ENCODE measurements at regions not wholly inside any gene's neighbourhood (a gene's known extent, or its start where the extent isn't known, plus 50 kb on each side); places are given as distances from the start of the nearest gene placed in this dataset.
"Not testable (repeated sequence)": the region's sequence is repeated elsewhere in the genome, so short reads cannot be mapped to it uniquely, and the experiment has no call there.

DNA sequence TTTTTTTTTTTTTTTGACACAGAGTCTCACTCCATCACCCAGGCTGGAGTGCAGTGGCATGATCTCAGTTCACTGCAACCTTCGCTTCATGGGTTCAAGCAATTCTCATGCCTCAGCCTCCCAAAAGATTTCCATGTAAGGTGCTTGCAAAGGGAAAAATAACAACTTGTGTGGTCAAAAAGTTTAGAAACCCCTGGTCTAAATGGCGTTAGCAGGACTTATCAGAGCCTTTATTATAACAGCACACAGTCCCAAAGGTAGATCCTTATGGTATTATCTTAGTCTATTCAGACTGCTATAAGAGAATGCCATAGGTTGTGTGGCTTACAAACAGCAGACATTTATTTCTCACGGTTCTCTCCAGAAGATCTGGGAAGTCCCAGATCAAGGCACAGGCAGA is 135.0 kb downstream of the NPIPA8 start:
- POLR2A ChIA-PET; H3K79me2 ChIP-seq (ENCODE audit: control insufficient read depth, insufficient read depth, low read length); H3K9ac ChIP-seq (ENCODE audit: low read length); H3K27ac Mint-ChIP-seq; H3K4me1 Mint-ChIP-seq; H3K9me3 ChIP-seq (ENCODE audit: control extremely low read depth in 1 of 3, control insufficient read depth in 2 of 3, insufficient read depth in 1 of 3, low read length in 2 of 3); H3K4me1 ChIP-seq (ENCODE audit: control insufficient read depth in 2 of 2, insufficient read depth in 2 of 2, low read length in 2 of 2); intact Hi-C loops (cut with micrococcal nuclease); DNase-seq; H3K9me3 Mint-ChIP-seq (ENCODE audit: insufficient read depth); H3K27ac ChIP-seq (ENCODE audit: low read length in 2 of 2); H3K4me3 Mint-ChIP-seq; H3K36me3 ChIP-seq (replicated peaks in 1 of 2; ENCODE audit: control extremely low read depth in 1 of 2, control insufficient read depth in 1 of 2, extremely low read depth in 1 of 2, insufficient read depth in 2 of 2, low read length in 1 of 2); H3K27me3 ChIP-seq (replicated peaks in 1 of 4; ENCODE audit: control extremely low read depth in 1 of 4, control insufficient read depth in 3 of 4, insufficient read depth in 4 of 4, low read length in 3 of 4); H3K4me2 ChIP-seq (replicated peaks; ENCODE audit: low read depth, low read length, poor library complexity, severe bottlenecking); H3K4me3 ChIP-seq (ENCODE audit: control extremely low read depth in 1 of 5, extremely low read depth in 1 of 5, insufficient read depth in 1 of 5, low read depth in 2 of 5, low read length in 4 of 5); H2AFZ ChIP-seq (ENCODE audit: insufficient read depth, low read depth, low read length, poor library complexity, severe bottlenecking); H4K20me1 ChIP-seq (ENCODE audit: control insufficient read depth, insufficient read depth, low read length, poor library complexity, severe bottlenecking); CTCF ChIA-PET; H3K27me3 Mint-ChIP-seq; ATAC-seq (ENCODE audit: low read depth): not testable (repeated sequence)
- 100% methylated on average over 1 of the region's 3 CpGs for WGBS (ENCODE audit: insufficient coverage)

DNA sequence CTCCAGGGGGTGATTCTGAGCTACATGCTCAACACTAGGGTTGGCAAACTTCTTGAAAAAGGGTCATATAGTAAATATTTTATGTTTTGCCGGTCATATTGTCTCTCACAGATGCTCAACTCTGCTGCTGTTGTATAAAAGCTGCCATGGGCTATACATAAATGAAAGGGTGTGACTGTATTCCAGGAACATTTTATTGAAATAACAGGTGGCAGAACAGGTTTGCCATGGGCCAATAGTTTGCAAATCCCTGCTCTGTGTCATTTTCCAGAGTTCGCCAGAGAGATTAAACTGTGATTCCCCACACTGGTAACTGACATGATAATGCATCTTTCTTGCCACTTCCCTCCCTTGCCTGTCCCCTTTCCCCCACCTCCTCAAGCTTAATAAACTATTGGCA is 144.1 kb downstream of the NPIPA8 start:
- H3K27me3 Mint-ChIP-seq; intact Hi-C loops (cut with micrococcal nuclease); H3K4me2 ChIP-seq (replicated peaks; ENCODE audit: low read depth, low read length, poor library complexity, severe bottlenecking); H3K79me2 ChIP-seq (ENCODE audit: control insufficient read depth, insufficient read depth, low read length); H3K27me3 ChIP-seq (replicated peaks in 1 of 4; ENCODE audit: control extremely low read depth in 1 of 4, control insufficient read depth in 3 of 4, insufficient read depth in 4 of 4, low read length in 3 of 4); CTCF ChIA-PET; H3K4me1 Mint-ChIP-seq; DNase-seq; H3K9ac ChIP-seq (ENCODE audit: low read length); H3K36me3 ChIP-seq (replicated peaks in 1 of 2; ENCODE audit: control extremely low read depth in 1 of 2, control insufficient read depth in 1 of 2, extremely low read depth in 1 of 2, insufficient read depth in 2 of 2, low read length in 1 of 2); H3K4me3 Mint-ChIP-seq; H3K9me3 Mint-ChIP-seq (ENCODE audit: insufficient read depth); H2AFZ ChIP-seq (ENCODE audit: insufficient read depth, low read depth, low read length, poor library complexity, severe bottlenecking); H3K27ac ChIP-seq (ENCODE audit: low read length in 2 of 2); ATAC-seq (ENCODE audit: low read depth); H3K4me3 ChIP-seq (ENCODE audit: control extremely low read depth in 1 of 5, extremely low read depth in 1 of 5, insufficient read depth in 1 of 5, low read depth in 2 of 5, low read length in 4 of 5); POLR2A ChIA-PET; H4K20me1 ChIP-seq (ENCODE audit: control insufficient read depth, insufficient read depth, low read length, poor library complexity, severe bottlenecking); H3K4me1 ChIP-seq (ENCODE audit: control insufficient read depth in 2 of 2, insufficient read depth in 2 of 2, low read length in 2 of 2); H3K27ac Mint-ChIP-seq; H3K9me3 ChIP-seq (ENCODE audit: control extremely low read depth in 1 of 3, control insufficient read depth in 2 of 3, insufficient read depth in 1 of 3, low read length in 2 of 3): not testable (repeated sequence)
- WGBS (ENCODE audit: insufficient coverage) = no CpG with 5 or more reads among the region's 2 CpGs

DNA sequence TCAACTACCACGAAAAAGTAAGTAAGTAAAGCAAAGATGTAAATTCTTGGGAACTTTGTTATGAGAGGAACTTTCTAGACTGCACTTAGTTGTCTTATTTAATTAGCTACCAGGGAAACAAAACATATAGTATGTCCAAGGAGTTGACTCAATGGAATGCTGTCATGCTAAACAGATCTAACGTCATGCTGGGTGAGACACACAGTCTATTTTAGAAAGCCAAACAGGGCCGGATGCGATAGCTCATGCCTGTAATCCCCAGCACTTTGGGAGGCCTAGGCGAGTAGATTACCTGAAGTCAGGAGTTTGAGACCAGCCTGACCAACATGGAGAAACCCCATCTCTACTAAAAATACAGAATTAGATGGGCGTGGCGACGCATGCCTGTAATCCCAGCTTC is 146.4 kb downstream of the NPIPA8 start:
- POLR2A ChIA-PET; ATAC-seq (ENCODE audit: low read depth); H3K4me1 Mint-ChIP-seq; H3K27ac ChIP-seq (ENCODE audit: low read length in 2 of 2); intact Hi-C loops (cut with micrococcal nuclease); DNase-seq; H3K4me2 ChIP-seq (replicated peaks; ENCODE audit: low read depth, low read length, poor library complexity, severe bottlenecking); H3K9ac ChIP-seq (ENCODE audit: low read length); CTCF ChIA-PET; H3K4me3 ChIP-seq (ENCODE audit: control extremely low read depth in 1 of 5, extremely low read depth in 1 of 5, insufficient read depth in 1 of 5, low read depth in 2 of 5, low read length in 4 of 5); H3K9me3 Mint-ChIP-seq (ENCODE audit: insufficient read depth); H4K20me1 ChIP-seq (ENCODE audit: control insufficient read depth, insufficient read depth, low read length, poor library complexity, severe bottlenecking); H3K27me3 Mint-ChIP-seq; H3K27ac Mint-ChIP-seq; H3K4me1 ChIP-seq (ENCODE audit: control insufficient read depth in 2 of 2, insufficient read depth in 2 of 2, low read length in 2 of 2); H3K4me3 Mint-ChIP-seq; H2AFZ ChIP-seq (ENCODE audit: insufficient read depth, low read depth, low read length, poor library complexity, severe bottlenecking); H3K79me2 ChIP-seq (ENCODE audit: control insufficient read depth, insufficient read depth, low read length); H3K9me3 ChIP-seq (ENCODE audit: control extremely low read depth in 1 of 3, control insufficient read depth in 2 of 3, insufficient read depth in 1 of 3, low read length in 2 of 3); H3K36me3 ChIP-seq (replicated peaks in 1 of 2; ENCODE audit: control extremely low read depth in 1 of 2, control insufficient read depth in 1 of 2, extremely low read depth in 1 of 2, insufficient read depth in 2 of 2, low read length in 1 of 2); H3K27me3 ChIP-seq (replicated peaks in 1 of 4; ENCODE audit: control extremely low read depth in 1 of 4, control insufficient read depth in 3 of 4, insufficient read depth in 4 of 4, low read length in 3 of 4): not testable (repeated sequence)
- no CpG with 5 or more reads among the region's 8 CpGs for WGBS (ENCODE audit: insufficient coverage)

DNA sequence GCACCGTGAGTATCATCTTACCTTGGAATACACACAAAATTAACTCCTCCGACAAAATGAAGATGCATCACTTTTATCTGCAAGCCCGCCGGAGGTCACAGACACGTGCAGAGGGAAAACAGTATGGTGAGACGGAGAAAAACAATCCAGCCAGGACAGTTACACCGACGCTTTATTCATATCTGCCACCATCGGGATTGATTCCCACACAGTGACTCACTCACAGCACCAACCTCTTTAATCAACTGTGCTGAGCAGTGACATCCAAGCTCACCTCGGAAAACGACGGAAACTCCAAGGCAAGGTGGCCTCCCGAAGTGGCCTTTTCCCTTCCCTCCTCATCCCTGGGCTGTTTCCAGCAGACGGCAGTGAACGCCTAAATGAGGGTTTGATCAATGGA is 151.8 kb downstream of the NPIPA8 start:
- WGBS (ENCODE audit: insufficient coverage) = no CpG with 5 or more reads among the region's 15 CpGs

More for the DNA sequence above, 151.8 kb downstream of the NPIPA8 start:
- DNase-seq; intact Hi-C loops (cut with micrococcal nuclease); POLR2A ChIA-PET; H3K4me3 ChIP-seq (ENCODE audit: control extremely low read depth in 1 of 5, extremely low read depth in 1 of 5, insufficient read depth in 1 of 5, low read depth in 2 of 5, low read length in 4 of 5); H3K79me2 ChIP-seq (ENCODE audit: control insufficient read depth, insufficient read depth, low read length); H3K4me3 Mint-ChIP-seq; H3K4me2 ChIP-seq (replicated peaks; ENCODE audit: low read depth, low read length, poor library complexity, severe bottlenecking); ATAC-seq (ENCODE audit: low read depth); H3K9me3 ChIP-seq (ENCODE audit: control extremely low read depth in 1 of 3, control insufficient read depth in 2 of 3, insufficient read depth in 1 of 3, low read length in 2 of 3); H3K9me3 Mint-ChIP-seq (ENCODE audit: insufficient read depth); H4K20me1 ChIP-seq (ENCODE audit: control insufficient read depth, insufficient read depth, low read length, poor library complexity, severe bottlenecking); H3K4me1 ChIP-seq (ENCODE audit: control insufficient read depth in 2 of 2, insufficient read depth in 2 of 2, low read length in 2 of 2); H3K4me1 Mint-ChIP-seq; H3K36me3 ChIP-seq (replicated peaks in 1 of 2; ENCODE audit: control extremely low read depth in 1 of 2, control insufficient read depth in 1 of 2, extremely low read depth in 1 of 2, insufficient read depth in 2 of 2, low read length in 1 of 2); H3K27ac ChIP-seq (ENCODE audit: low read length in 2 of 2); H3K27ac Mint-ChIP-seq; H3K9ac ChIP-seq (ENCODE audit: low read length); H3K27me3 ChIP-seq (replicated peaks in 1 of 4; ENCODE audit: control extremely low read depth in 1 of 4, control insufficient read depth in 3 of 4, insufficient read depth in 4 of 4, low read length in 3 of 4); H3K27me3 Mint-ChIP-seq; H2AFZ ChIP-seq (ENCODE audit: insufficient read depth, low read depth, low read length, poor library complexity, severe bottlenecking); CTCF ChIA-PET: not testable (repeated sequence)

All from B cell (primary cell).